OCI-LY3 (cell line): ENCODE measurements at regions not wholly inside any gene's neighbourhood (a gene's known extent, or its start where the extent isn't known, plus 50 kb on each side); places are given as distances from the start of the nearest gene placed in this dataset.

ENCODE experiments used
- H2AFZ ChIP-seq: fragments of 200-600, 300-600 bp; shearing (Covaris generic); 2 replicates; pipeline ENCODE4 v1.6.0; 2014; ENCODE audit warnings: antibody characterized with exemption, low read depth, low read length
- H3K27ac ChIP-seq: fragments of 200-600, 300-600 bp; sonication (generic); 2 replicates; pipeline ENCODE4 v1.5.1; 2014; ENCODE audit warnings: mild to moderate bottlenecking, low read length, moderate library complexity, mixed read lengths
- H3K27me3 ChIP-seq: fragments of 200-600, 300-600 bp; sonication (generic); 2 replicates; pipeline ENCODE4 v1.6.1; 2014; ENCODE audit warnings: low read depth, low read length, mixed read lengths
- H3K36me3 ChIP-seq: fragments of 200-600, 300-600 bp; sonication (generic); replicated peaks from 2 replicates; pipeline ENCODE3; 2014; ENCODE audit warnings: low read depth, low read length, mixed read lengths
- H3K4me1 ChIP-seq: fragments of 300-600, 200-600 bp; sonication (generic); 2 replicates; pipeline ENCODE4 v1.6.1; 2014; ENCODE audit warnings: low read length, mixed read lengths
- H3K4me2 ChIP-seq: fragments of 200-600, 300-600 bp; sonication (generic); 2 replicates; pipeline ENCODE4 v1.6.1; 2014; ENCODE audit warnings: low read length, mixed read lengths
- H3K4me3 ChIP-seq: fragments of 300-600, 200-600 bp; sonication (generic); 2 replicates; pipeline ENCODE4 v1.5.1; 2014; ENCODE audit warnings: antibody characterized with exemption, mild to moderate bottlenecking, low read length, moderate library complexity
- H3K79me2 ChIP-seq: fragments of 300-600, 200-600 bp; shearing (Covaris generic); 2 replicates; pipeline ENCODE4 v1.6.1; 2014; ENCODE audit warnings: mild to moderate bottlenecking, low read length, mixed read lengths
- H3K9ac ChIP-seq: fragments of 300-600, 200-600 bp; shearing (Covaris generic); 2 replicates; pipeline ENCODE4 v1.6.0; 2014; ENCODE audit warnings: mild to moderate bottlenecking, low read length, moderate library complexity
- H3K9me3 ChIP-seq: fragments of 200-600, 300-600 bp; shearing (Covaris generic); 2 replicates; pipeline ENCODE4 v1.6.1; 2014; ENCODE audit warnings: low read length, mixed read lengths; ENCODE audit not compliant: insufficient read depth
- H4K20me1 ChIP-seq: fragments of 200-600, 300-600 bp; sonication (generic); 2 replicates; pipeline ENCODE4 v1.6.1; 2016; ENCODE audit warnings: low read length, mixed read lengths; ENCODE audit not compliant: insufficient read depth
- EZH2phosphoT487 ChIP-seq: fragments of 200-600 bp; shearing (Covaris generic); IDR thresholded peaks from 2 replicates; pipeline ENCODE4 v1.6.1; 2018; ENCODE audit warnings: antibody characterized with exemption, mixed run types, low read depth
- TF ChIP-seq, protein P1 (sequence below): fragments of 200-600, 300-600 bp; sonication (generic); IDR thresholded peaks from 2 replicates; pipeline ENCODE4 v1.5.1; 2014; ENCODE audit warnings: antibody characterized with exemption, low read length, low read depth

DNA sequence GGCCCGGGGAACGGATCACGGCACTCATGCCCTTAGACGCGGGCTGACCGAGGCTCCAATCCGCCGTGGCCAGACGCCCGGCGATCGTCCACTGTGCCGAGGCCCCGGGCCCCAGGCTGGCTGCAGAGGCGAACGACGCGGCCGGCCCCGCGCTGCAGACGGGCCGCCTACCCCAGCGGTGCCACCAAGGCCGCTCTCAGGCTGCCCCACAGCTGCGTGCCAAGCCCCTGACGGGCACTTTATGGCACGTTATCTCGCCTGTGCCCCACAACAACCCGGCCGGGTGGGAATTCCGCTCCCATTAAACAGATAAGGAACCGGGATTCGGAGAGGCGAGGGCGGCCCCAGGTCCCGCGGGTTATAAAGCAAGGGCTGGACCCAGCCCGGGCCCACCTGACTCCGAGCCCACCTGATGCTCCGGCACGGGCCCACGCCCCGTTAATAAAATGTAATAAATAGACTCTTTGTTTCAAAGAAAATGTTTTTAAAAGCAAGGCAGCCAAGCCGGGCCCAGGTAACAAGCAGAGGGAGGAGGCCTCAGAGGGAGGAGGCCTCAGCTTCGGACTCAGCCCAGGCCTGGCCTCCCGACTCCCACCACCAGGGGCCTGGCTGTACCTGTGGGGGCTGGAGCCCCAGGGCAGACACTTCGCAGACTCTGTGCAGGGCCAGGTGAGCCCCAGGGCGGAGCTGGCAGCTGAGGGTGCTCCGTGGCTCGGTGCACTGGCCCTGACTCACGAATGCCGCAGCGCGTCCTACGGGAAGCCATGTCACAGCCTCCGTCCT lies 79.7 kb downstream of the FOXL3 start:
- H3K4me2 ChIP-seq, result no peak overlapping the region
- H3K36me3 ChIP-seq, result no peaks in the 10 kb centered on the region
- no peaks in the 10 kb centered on the region for H3K9me3 ChIP-seq
- H3K27ac ChIP-seq, result no peak overlapping the region
- H3K9ac ChIP-seq, result no peak overlapping the region
- H3K4me3 ChIP-seq, result no peak overlapping the region
- H3K27me3 ChIP-seq, result no peaks in the 10 kb centered on the region
- H3K4me1 ChIP-seq, result no peaks in the 10 kb centered on the region
- TF ChIP-seq EZH2phosphoT487, result no peak
- TF ChIP-seq, protein P1, sequence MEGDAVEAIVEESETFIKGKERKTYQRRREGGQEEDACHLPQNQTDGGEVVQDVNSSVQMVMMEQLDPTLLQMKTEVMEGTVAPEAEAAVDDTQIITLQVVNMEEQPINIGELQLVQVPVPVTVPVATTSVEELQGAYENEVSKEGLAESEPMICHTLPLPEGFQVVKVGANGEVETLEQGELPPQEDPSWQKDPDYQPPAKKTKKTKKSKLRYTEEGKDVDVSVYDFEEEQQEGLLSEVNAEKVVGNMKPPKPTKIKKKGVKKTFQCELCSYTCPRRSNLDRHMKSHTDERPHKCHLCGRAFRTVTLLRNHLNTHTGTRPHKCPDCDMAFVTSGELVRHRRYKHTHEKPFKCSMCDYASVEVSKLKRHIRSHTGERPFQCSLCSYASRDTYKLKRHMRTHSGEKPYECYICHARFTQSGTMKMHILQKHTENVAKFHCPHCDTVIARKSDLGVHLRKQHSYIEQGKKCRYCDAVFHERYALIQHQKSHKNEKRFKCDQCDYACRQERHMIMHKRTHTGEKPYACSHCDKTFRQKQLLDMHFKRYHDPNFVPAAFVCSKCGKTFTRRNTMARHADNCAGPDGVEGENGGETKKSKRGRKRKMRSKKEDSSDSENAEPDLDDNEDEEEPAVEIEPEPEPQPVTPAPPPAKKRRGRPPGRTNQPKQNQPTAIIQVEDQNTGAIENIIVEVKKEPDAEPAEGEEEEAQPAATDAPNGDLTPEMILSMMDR, result no peak
- H3K79me2 ChIP-seq, result no peaks in the 10 kb centered on the region
- H2AFZ ChIP-seq, result no peak overlapping the region
- no peaks in the 10 kb centered on the region for H4K20me1 ChIP-seq

DNA sequence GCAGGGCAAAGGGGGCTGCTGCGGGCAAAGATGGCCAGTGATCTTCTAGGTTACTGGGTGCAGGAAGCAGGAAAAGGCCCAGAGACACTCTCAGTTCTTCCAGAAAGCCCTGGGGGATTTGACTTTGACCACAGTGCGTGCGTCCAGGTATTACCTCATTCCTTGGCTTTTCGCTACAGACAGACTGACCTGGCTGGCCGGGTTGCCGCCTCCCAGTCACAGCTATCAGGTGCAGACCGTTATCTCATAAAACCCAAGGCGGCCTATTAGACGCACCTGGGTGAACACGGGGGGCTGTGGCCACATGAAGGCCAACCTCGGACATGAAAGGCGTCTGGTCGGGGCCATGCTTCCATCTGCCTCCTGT lies 80.3 kb downstream of the FOXL3 start:
- Histone ChIP-seq H3K27me3 (no peaks in the 10 kb centered on the region), H3K27ac (no peak overlapping the region), H3K4me3 (no peak overlapping the region), H3K4me1 (no peaks in the 10 kb centered on the region), H3K9me3 (no peaks in the 10 kb centered on the region), H2AFZ (no peak overlapping the region), H3K4me2 (no peak overlapping the region), H3K9ac (no peak overlapping the region), H3K79me2 (no peaks in the 10 kb centered on the region), H4K20me1 (no peaks in the 10 kb centered on the region), H3K36me3 (no peaks in the 10 kb centered on the region)
- TF ChIP-seq, protein P1, result no peak
- TF ChIP-seq EZH2phosphoT487, result no peak

DNA sequence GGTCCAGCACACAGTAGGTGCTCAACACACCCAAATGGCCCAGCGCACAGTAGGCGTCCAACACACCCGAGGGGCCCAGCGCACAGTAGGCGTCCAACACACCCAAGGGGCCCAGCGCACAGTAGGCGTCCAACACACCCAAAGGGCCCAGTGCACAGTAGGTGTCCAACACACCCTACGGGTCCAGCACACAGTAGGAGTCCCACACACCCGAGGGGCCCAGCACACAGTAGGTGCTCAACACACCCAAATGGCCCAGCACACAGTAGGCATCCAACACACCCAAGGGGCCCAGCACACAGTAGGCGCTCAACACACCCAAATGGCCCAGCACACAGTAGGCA lies 80.8 kb downstream of the FOXL3 start:
- no peaks in the 10 kb centered on the region for H3K9me3 ChIP-seq
- no peaks in the 10 kb centered on the region for H3K4me1 ChIP-seq
- no peaks in the 10 kb centered on the region for H3K79me2 ChIP-seq
- H3K27me3 ChIP-seq, result no peaks in the 10 kb centered on the region
- no peak overlapping the region for H3K4me3 ChIP-seq
- H3K9ac ChIP-seq, result no peak overlapping the region
- no peak overlapping the region for H3K27ac ChIP-seq
- H3K4me2 ChIP-seq, result no peak overlapping the region
- no peaks in the 10 kb centered on the region for H3K36me3 ChIP-seq
- no peak overlapping the region for H2AFZ ChIP-seq
- H4K20me1 ChIP-seq, result no peaks in the 10 kb centered on the region
- TF ChIP-seq, protein P1, result no peak
- TF ChIP-seq EZH2phosphoT487, result no peak

DNA sequence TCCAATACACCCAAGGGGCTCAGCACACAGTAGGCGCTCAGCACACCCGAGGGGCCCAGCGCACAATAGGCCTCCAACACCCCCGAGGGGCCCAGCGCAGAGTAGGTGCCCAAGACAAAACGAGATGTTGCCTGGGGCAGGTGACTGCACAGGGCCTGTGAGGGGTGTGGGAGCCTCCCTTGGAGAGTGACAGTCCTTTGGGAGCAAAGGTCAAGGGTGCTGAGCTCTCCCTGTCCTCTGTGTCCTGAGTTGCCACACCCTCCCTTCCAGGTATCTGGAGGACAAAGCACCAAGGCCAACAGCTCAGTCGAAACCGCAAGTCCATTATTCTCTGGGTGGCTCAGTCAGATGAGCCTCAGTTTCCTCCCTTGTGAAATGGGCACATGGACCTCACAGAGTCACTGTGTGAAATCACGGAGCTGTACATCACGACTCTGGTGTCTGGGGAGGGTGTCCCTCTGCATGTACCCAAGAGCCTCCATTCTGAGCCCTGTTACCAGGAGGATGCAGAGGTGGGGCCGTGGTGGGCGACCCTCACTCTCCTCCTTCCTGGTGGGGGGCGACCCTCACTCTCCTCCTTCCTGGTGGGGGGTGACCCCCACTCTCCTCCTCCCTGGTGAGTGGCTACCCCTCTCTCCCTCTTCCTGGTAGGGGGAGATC lies 81.3 kb downstream of the FOXL3 start:
- H3K36me3 ChIP-seq, result no peaks in the 10 kb centered on the region
- H3K79me2 ChIP-seq, result no peaks in the 10 kb centered on the region
- no peak overlapping the region for H3K27ac ChIP-seq
- H4K20me1 ChIP-seq, result no peaks in the 10 kb centered on the region
- no peaks in the 10 kb centered on the region for H3K9me3 ChIP-seq
- TF ChIP-seq, protein P1, result no peak
- no peak for TF ChIP-seq EZH2phosphoT487
- no peaks in the 10 kb centered on the region for H3K4me1 ChIP-seq
- no peak overlapping the region for H3K9ac ChIP-seq
- H3K4me3 ChIP-seq, result no peak overlapping the region
- H3K4me2 ChIP-seq, result no peak overlapping the region
- no peaks in the 10 kb centered on the region for H3K27me3 ChIP-seq
- no peak overlapping the region for H2AFZ ChIP-seq
